Fibroblast of villous mesenchyme (primary cell): ENCODE measurements at regions not wholly inside any gene's neighbourhood (a gene's known extent, or its start where the extent isn't known, plus 50 kb on each side); places are given as distances from the start of the nearest gene placed in this dataset.

Experiments
- DNase-seq: peaks from one replicate; pipeline ENCODE4 v3.0.0-alpha.2; 2010; ENCODE audit warnings: low read depth
- H3K4me3 ChIP-seq: 2 replicates; pipeline ENCODE4 v1.5.1; 2011; ENCODE audit warnings: low read depth, mild to moderate bottlenecking, low read length
- TF ChIP-seq, protein P1 (sequence below): IDR thresholded peaks from 2 replicates; pipeline ENCODE4 v1.5.1; 2012; ENCODE audit warnings: low read depth, mild to moderate bottlenecking, low read length; ENCODE audit not compliant: insufficient read depth

DNA sequence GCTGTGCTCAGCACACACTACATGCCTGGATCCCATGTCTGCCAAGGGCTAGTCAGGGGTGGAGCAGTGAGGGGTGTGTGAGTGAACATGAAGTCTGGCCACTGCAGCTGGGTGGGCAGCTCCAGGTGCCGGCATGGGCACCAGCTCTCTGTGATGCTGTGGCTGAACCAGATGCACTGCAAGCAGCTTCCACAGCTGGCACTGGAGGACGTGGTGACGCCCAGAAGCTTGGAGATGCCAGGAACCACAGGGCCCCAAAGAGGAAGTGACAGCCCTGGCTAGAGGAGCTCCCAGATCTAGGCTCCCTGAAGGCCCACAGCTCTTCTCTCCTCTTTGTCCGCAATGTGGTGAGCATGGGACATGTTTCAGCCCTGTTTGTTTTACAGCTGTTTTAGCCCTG lies 776.3 kb upstream of the POU3F3 start:
- no peak for DNase-seq
- no peak overlapping the region for H3K4me3 ChIP-seq
- TF ChIP-seq, protein P1, sequence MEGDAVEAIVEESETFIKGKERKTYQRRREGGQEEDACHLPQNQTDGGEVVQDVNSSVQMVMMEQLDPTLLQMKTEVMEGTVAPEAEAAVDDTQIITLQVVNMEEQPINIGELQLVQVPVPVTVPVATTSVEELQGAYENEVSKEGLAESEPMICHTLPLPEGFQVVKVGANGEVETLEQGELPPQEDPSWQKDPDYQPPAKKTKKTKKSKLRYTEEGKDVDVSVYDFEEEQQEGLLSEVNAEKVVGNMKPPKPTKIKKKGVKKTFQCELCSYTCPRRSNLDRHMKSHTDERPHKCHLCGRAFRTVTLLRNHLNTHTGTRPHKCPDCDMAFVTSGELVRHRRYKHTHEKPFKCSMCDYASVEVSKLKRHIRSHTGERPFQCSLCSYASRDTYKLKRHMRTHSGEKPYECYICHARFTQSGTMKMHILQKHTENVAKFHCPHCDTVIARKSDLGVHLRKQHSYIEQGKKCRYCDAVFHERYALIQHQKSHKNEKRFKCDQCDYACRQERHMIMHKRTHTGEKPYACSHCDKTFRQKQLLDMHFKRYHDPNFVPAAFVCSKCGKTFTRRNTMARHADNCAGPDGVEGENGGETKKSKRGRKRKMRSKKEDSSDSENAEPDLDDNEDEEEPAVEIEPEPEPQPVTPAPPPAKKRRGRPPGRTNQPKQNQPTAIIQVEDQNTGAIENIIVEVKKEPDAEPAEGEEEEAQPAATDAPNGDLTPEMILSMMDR, result no peak

DNA sequence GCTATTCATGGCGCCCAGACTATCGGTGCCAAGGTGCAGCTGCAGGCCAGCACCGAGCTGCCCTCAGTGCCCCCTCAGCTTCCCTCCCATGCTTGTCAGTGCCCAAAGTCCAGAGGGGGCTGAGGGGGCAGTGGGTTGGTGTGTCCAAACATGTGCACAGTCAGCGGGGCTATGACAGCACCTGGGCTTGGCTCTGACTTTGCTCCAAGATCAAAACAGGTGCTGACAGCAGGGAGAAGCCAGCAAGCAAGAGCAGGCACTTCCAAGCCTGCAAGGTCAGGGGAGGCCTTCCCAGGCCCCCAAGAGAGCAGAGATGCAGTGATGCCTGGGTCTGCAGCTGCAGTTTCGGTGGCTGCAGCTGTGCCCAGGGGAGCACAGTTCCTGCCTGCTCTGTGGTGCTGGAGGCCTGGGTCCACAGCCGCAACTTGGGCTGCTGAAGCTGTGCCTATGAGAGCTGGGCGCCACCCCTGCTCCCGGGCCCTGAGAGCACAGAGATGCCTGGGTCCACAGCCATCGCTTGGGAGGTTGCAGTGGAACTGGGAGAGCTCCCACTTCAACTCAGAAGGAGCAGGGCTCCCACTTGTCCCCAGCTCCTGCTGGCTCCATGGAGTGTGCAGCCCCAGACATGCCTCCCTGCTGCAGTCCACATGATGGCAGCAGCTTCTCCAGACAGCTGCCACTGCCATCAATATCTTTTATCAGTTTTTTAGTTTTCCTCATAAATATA lies 775.3 kb upstream of the POU3F3 start:
- no peak overlapping the region for H3K4me3 ChIP-seq
- no peak for DNase-seq
- TF ChIP-seq, protein P1, result no peak

DNA sequence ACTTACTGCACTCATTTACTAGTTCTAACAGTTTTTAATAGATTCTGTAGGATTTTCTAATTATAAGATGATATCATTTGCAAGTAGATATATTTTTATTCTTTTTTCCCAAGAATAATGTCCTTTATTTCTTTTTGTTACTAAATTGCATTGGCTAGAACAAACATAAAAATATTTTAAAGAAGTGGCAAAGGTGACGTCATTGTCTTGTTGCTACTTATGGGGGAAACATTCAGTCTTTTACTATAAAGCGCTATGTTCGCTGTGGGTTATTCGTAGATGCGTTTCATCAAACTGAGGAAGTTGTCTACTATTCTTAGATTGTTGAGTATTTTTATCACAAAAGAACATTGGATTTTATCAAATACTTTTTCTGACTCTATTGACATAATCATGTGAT lies 765.2 kb upstream of the POU3F3 start:
- H3K4me3 ChIP-seq, result no peak overlapping the region
- TF ChIP-seq, protein P1, result no peak
- DNase-seq, result no peak

DNA sequence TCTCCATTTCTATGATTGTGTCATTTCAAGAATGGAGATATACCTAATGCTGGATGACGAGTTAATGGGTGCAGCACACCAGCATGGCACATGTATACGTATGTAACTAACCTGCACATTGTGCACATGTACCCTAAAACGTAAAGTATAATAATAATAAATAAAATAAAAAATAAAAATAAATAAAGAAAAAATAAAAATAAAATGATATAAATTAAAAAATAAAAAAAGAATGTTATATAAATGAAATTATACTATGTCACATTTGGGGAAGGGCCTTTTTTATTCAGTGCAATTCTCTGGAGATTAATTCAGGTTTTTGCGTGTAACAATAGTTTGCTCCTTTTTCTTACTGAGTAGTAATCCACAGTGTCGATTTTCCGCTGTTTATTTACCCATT lies 763.5 kb upstream of the POU3F3 start:
- no peak for DNase-seq
- H3K4me3 ChIP-seq, result no peak overlapping the region
- TF ChIP-seq, protein P1, result no peak

DNA sequence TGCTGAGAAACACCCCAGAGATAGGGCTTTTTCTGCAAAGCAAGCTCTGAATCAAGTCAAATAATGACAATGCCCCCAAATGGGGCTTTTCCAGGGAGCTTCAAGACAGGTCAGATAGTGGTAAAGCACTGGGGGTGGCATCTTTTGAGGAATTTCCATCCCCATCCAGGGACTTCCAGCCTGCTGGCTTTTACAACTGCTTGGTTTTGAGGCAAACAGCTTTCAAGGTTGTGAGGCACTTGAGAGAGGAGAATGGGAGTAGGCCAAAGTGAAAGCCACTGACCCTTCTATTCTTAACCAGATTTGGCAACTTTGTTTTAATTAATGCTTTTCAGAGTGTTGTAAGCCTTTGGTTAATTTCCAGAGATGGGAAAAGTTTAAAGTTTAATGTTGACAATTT lies 762.0 kb upstream of the POU3F3 start:
- TF ChIP-seq, protein P1, result no peak
- no peak overlapping the region for H3K4me3 ChIP-seq
- no peak for DNase-seq

DNA sequence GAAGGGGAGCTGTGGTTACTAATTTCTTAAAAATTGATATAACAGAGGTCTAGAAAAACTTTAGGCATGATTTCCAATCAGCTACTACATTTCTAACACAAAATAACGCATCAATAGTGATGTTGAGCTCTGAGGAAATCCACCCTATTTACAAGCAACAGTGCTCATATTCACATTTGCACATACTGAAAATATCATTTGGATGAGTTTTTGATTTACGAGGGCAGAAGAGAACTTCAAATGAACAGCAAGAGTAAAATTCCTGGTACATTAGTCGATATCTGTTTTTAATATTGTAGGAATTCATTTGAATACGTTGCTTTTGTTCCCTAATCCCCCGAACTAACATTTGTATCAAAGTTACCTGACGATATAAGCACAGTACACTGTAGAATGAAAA lies 761.0 kb upstream of the POU3F3 start:
- TF ChIP-seq, protein P1, result no peak
- no peak for DNase-seq
- no peak overlapping the region for H3K4me3 ChIP-seq

GRCh38 chr2:104102615-104103014 lies 751.3 kb upstream of the POU3F3 start:
- H3K4me3 ChIP-seq, result no peak overlapping the region

More at GRCh38 chr2:104102615-104103014, 751.3 kb upstream of the POU3F3 start:
- TF ChIP-seq, protein P1, result no peak
- no peak for DNase-seq
